ENCODE measurements at regions not wholly inside any gene's neighbourhood (a gene's known extent, or its start where the extent isn't known, plus 50 kb on each side); places are given as distances from the start of the nearest gene placed in this dataset.

DNA sequence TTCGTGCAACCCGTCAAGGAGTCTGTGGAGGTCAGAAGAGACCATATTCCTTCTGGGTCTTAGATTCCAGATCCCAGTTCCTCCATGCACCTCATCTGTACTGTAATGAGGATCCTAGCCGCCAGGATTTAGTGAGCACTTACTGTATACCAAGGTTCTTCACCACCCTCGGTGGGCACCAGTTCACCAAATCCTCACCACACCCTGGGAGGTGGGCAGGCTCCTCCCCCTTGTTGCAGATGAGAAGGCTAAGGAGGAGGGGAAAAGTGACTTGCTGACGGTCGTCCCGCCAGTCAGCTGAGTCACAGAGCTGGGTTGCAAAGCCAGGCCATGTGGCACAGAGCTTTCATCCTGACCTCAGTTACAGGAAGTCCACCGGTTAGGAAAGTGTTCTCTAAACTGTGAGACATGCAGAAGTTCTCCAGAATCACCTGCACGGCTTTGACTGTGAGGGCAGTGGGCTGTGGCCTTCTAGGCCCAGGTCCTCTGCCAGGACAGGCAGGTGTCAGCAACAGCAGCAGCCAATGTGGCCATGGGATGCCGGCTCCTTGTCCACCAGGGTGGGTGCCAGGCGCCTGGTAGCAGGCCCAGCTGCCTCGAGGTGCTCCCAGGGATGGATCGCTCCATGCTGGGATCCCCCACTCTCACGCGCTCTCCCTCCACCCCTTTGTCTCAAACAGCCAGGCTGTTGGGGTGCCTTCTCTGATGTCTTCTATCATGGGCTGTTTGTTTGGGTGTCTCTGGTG, 240.3 kb upstream of the GSE1 start:
- TF ChIP-seq, protein P1, sequence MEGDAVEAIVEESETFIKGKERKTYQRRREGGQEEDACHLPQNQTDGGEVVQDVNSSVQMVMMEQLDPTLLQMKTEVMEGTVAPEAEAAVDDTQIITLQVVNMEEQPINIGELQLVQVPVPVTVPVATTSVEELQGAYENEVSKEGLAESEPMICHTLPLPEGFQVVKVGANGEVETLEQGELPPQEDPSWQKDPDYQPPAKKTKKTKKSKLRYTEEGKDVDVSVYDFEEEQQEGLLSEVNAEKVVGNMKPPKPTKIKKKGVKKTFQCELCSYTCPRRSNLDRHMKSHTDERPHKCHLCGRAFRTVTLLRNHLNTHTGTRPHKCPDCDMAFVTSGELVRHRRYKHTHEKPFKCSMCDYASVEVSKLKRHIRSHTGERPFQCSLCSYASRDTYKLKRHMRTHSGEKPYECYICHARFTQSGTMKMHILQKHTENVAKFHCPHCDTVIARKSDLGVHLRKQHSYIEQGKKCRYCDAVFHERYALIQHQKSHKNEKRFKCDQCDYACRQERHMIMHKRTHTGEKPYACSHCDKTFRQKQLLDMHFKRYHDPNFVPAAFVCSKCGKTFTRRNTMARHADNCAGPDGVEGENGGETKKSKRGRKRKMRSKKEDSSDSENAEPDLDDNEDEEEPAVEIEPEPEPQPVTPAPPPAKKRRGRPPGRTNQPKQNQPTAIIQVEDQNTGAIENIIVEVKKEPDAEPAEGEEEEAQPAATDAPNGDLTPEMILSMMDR (IDR thresholded peaks at IDR 0.05; ENCODE audit: borderline replicate concordance, extremely low read depth, low read length, poor library complexity, severe bottlenecking) = no peak
- no peak for TF ChIP-seq EZH2 (IDR thresholded peaks at IDR 0.05; ENCODE audit: borderline replicate concordance, low read depth, low read length, severe bottlenecking)
